DOHH2 (cell line): ENCODE measurements at regions not wholly inside any gene's neighbourhood (a gene's known extent, or its start where the extent isn't known, plus 50 kb on each side); places are given as distances from the start of the nearest gene placed in this dataset.

Experiments
- H3F3A ChIP-seq: fragments of 200-600 bp; sonication (generic), shearing (Covaris generic); 2 replicates; pipeline ENCODE4 v1.6.0; 2016; ENCODE audit warnings: antibody characterized with exemption, mild to moderate bottlenecking; ENCODE audit not compliant: control insufficient read depth, insufficient read depth
- H3K27ac ChIP-seq: fragments of 200-600 bp; sonication (generic); 2 replicates; pipeline ENCODE4 v1.5.1; 2014; ENCODE audit warnings: low read depth, mild to moderate bottlenecking, low read length, moderate library complexity
- H3K27me3 ChIP-seq: fragments of 200-600 bp; sonication (generic); 2 replicates; pipeline ENCODE4 v1.6.1; 2014; ENCODE audit warnings: mild to moderate bottlenecking, low read length, mixed read lengths; ENCODE audit not compliant: control insufficient read depth
- H3K36me3 ChIP-seq: fragments of 200-600 bp; sonication (generic); 2 replicates; pipeline ENCODE4 v1.6.1; 2014; ENCODE audit warnings: mild to moderate bottlenecking, low read length, moderate library complexity, mixed read lengths; ENCODE audit not compliant: control insufficient read depth
- H3K4me1 ChIP-seq: fragments of 200-600 bp; sonication (generic); 2 replicates; pipeline ENCODE4 v1.6.1; 2014; ENCODE audit warnings: mild to moderate bottlenecking, low read length, mixed read lengths; ENCODE audit not compliant: control insufficient read depth
- H3K4me2 ChIP-seq: fragments of 200-600 bp; sonication (generic); 2 replicates; pipeline ENCODE4 v1.6.0; 2014; ENCODE audit warnings: mild to moderate bottlenecking, low read length, moderate library complexity
- H3K4me3 ChIP-seq: fragments of 200-600 bp; sonication (generic); 2 replicates; pipeline ENCODE4 v1.5.1; 2014; ENCODE audit warnings: mild to moderate bottlenecking, low read length, mixed read lengths
- H3K79me2 ChIP-seq: fragments of 200-600 bp; sonication (generic); 2 replicates; pipeline ENCODE4 v1.6.1; 2014; ENCODE audit warnings: mild to moderate bottlenecking, low read length, mixed read lengths; ENCODE audit not compliant: control insufficient read depth
- H3K9me2 ChIP-seq: fragments of 200-600 bp; sonication (generic); replicated peaks from 2 replicates; pipeline ENCODE4 v1.6.1; 2014; ENCODE audit warnings: mild to moderate bottlenecking, low read length, mixed read lengths; ENCODE audit not compliant: control insufficient read depth
- H3K9me3 ChIP-seq: fragments of 200-600 bp; sonication (generic); 2 replicates; pipeline ENCODE4 v1.6.1; 2014; ENCODE audit warnings: antibody characterized with exemption, low read length, mixed read lengths; ENCODE audit not compliant: control insufficient read depth, insufficient read depth
- H4K20me1 ChIP-seq: fragments of 200-600 bp; sonication (generic); 2 replicates; pipeline ENCODE4 v1.6.0; 2014; ENCODE audit warnings: low read depth, mild to moderate bottlenecking, antibody characterized with exemption, low read length, moderate library complexity; ENCODE audit not compliant: control insufficient read depth, insufficient read depth
- EZH2phosphoT487 ChIP-seq: fragments of 200-600 bp; sonication (generic); IDR thresholded peaks from 2 replicates; pipeline ENCODE4 v1.6.1; 2017; ENCODE audit warnings: borderline replicate concordance, mild to moderate bottlenecking, antibody characterized with exemption, low read length, moderate library complexity, mixed read lengths
- TF ChIP-seq, protein P1 (sequence below): fragments of 200-600 bp; sonication (generic); IDR thresholded peaks from one replicate; pipeline ENCODE4 v1.5.1; 2014; ENCODE audit warnings: antibody characterized with exemption, mild to moderate bottlenecking, low read depth, low read length; ENCODE audit not compliant: poor library complexity, severe bottlenecking

DNA sequence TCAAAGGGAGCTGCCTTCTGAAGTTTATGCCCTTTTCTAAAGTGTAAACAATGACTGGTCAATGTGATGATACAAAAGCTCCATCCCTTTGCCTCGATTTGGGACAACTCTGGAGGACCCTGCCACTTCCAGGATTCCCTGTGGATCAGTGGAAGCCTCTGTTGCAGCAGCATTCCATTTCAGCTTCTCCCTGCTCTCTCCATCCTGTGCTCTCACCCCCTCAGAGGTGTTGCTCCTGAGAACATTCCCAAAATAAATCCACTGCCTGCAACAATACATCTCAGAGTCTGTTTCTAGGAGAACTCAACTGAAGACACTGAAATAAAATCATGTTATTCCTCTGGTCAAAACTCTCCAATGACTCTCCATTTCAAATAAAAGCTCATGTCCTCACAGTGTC is 263.6 kb downstream of the HACE1 start:
- Histone ChIP-seq H3F3A (no peaks in the 10 kb centered on the region), H3K9me2 (no peaks in the 10 kb centered on the region), H4K20me1 (no peaks in the 10 kb centered on the region), H3K4me3 (no peak overlapping the region), H3K79me2 (no peaks in the 10 kb centered on the region), H3K4me2 (no peak overlapping the region), H3K27me3 (no peaks in the 10 kb centered on the region), H3K4me1 (no peaks in the 10 kb centered on the region), H3K36me3 (no peaks in the 10 kb centered on the region), H3K9me3 (no peaks in the 10 kb centered on the region), H3K27ac (no peak overlapping the region)
- TF ChIP-seq, protein P1, sequence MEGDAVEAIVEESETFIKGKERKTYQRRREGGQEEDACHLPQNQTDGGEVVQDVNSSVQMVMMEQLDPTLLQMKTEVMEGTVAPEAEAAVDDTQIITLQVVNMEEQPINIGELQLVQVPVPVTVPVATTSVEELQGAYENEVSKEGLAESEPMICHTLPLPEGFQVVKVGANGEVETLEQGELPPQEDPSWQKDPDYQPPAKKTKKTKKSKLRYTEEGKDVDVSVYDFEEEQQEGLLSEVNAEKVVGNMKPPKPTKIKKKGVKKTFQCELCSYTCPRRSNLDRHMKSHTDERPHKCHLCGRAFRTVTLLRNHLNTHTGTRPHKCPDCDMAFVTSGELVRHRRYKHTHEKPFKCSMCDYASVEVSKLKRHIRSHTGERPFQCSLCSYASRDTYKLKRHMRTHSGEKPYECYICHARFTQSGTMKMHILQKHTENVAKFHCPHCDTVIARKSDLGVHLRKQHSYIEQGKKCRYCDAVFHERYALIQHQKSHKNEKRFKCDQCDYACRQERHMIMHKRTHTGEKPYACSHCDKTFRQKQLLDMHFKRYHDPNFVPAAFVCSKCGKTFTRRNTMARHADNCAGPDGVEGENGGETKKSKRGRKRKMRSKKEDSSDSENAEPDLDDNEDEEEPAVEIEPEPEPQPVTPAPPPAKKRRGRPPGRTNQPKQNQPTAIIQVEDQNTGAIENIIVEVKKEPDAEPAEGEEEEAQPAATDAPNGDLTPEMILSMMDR: no peak
- no peak for TF ChIP-seq EZH2phosphoT487

DNA sequence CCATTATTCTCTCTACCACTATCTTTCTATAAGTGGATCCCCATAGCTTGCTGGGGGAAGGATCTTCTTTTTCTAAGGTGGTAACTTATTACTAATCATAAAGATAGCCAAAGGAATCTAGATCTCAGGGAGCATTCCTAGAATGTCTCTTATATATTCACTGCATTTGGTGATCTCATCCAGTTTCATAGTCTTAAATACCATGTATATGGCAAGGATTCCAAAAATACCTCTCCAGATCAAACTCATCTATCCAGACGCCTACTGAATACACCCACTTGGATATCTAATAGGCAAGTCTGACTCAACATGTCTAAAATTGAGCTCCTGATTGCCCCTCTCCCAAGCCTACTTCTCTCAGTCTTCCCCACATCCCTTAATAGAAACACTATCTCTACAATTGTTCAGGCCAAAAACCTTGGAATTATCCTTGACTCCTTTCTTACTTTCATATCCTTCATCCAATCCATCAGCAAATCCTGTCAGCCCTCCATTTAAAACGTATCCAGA is 264.4 kb downstream of the HACE1 start:
- no peaks in the 10 kb centered on the region for H3K4me1 ChIP-seq
- no peaks in the 10 kb centered on the region for H3F3A ChIP-seq
- no peaks in the 10 kb centered on the region for H4K20me1 ChIP-seq
- no peak overlapping the region for H3K4me2 ChIP-seq
- no peak overlapping the region for H3K4me3 ChIP-seq
- H3K79me2 ChIP-seq: no peaks in the 10 kb centered on the region
- no peak for TF ChIP-seq EZH2phosphoT487
- TF ChIP-seq, protein P1: no peak
- H3K36me3 ChIP-seq: no peaks in the 10 kb centered on the region
- H3K9me2 ChIP-seq: no peaks in the 10 kb centered on the region
- no peaks in the 10 kb centered on the region for H3K9me3 ChIP-seq
- H3K27me3 ChIP-seq: no peaks in the 10 kb centered on the region
- H3K27ac ChIP-seq: no peak overlapping the region

DNA sequence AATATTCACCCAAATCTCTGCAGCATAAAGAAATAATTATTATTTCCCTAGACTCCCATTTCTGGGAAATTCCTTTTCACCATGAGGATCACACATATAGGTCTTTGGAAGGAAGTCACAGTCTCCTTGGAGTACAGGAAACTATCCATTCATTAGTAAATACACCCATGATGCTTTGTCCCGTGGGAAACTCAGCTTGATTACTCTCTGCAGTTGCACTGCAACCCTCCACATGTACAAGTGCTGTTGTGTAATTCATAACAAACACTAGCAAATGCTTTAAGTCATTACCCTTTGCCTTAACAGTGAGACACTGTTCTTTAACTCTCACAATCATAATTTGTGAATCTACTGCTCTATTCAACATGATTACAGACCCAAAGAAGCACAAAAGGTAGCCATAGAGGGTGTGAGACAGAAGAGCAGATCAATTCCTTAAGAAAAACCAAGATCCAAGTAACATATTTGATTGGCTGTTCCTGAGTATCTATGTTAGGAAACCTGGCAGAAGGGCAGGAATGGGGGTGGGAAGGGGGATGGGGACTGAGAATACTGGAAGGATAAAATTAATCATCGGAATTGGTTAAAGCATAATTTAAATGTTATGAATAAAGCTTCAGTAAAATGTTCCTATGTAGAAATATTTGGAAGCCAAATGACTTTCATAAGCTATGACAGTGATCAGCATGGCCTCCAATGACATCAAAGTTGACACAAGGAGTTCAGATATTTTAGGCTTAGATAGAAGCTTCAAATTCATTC is 268.0 kb downstream of the HACE1 start:
- no peak overlapping the region for H3K27ac ChIP-seq
- TF ChIP-seq, protein P1: no peak
- TF ChIP-seq EZH2phosphoT487: no peak

More for the DNA sequence above, 268.0 kb downstream of the HACE1 start:
- Histone ChIP-seq H4K20me1 (no peaks in the 10 kb centered on the region), H3K4me1 (no peaks in the 10 kb centered on the region), H3K4me2 (no peak overlapping the region), H3K9me2 (no peaks in the 10 kb centered on the region), H3K9me3 (no peaks in the 10 kb centered on the region), H3K36me3 (no peaks in the 10 kb centered on the region), H3F3A (no peaks in the 10 kb centered on the region), H3K4me3 (no peak overlapping the region), H3K27me3 (no peaks in the 10 kb centered on the region), H3K79me2 (no peaks in the 10 kb centered on the region)
